ENCODE measurements at regions not wholly inside any gene's neighbourhood (a gene's known extent, or its start where the extent isn't known, plus 50 kb on each side); places are given as distances from the start of the nearest gene placed in this dataset.
"Not testable (repeated sequence)": the region's sequence is repeated elsewhere in the genome, so short reads cannot be mapped to it uniquely, and the experiment has no call there.

DNA sequence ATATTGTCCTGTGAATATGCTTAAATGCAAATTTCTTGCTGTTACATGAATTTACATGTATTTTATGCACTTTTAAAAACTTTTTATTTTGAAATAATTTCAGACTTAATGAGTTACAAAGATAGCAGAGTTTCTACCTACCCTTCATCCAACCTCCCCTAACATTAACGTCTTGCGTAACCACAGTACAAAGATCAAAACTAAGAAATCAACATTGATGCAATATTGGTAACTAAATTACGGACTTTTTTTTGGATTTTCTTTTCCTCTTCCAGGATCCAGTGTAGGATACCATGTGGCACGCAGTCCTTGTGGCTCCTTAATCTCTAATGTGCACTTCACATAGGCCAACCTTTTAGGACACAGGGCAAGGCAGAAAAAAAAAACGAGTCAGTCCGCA lies 124.9 kb downstream of the ABCC12 start:
- DNase-seq (ENCODE audit: low read depth): no peak
- TF ChIP-seq, protein P1, sequence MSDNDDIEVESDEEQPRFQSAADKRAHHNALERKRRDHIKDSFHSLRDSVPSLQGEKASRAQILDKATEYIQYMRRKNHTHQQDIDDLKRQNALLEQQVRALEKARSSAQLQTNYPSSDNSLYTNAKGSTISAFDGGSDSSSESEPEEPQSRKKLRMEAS (IDR thresholded peaks at IDR 0.05; ENCODE audit: low read depth, low read length): no peak
- TF ChIP-seq, protein P2, sequence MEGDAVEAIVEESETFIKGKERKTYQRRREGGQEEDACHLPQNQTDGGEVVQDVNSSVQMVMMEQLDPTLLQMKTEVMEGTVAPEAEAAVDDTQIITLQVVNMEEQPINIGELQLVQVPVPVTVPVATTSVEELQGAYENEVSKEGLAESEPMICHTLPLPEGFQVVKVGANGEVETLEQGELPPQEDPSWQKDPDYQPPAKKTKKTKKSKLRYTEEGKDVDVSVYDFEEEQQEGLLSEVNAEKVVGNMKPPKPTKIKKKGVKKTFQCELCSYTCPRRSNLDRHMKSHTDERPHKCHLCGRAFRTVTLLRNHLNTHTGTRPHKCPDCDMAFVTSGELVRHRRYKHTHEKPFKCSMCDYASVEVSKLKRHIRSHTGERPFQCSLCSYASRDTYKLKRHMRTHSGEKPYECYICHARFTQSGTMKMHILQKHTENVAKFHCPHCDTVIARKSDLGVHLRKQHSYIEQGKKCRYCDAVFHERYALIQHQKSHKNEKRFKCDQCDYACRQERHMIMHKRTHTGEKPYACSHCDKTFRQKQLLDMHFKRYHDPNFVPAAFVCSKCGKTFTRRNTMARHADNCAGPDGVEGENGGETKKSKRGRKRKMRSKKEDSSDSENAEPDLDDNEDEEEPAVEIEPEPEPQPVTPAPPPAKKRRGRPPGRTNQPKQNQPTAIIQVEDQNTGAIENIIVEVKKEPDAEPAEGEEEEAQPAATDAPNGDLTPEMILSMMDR (IDR thresholded peaks at IDR 0.05; ENCODE audit: low read depth, low read length): no peak
- TF ChIP-seq POLR2A (IDR thresholded peaks at IDR 0.05; ENCODE audit: extremely low read depth, insufficient read length) (no peak), MYC (IDR thresholded peaks at IDR 0.05; ENCODE audit: low read depth, low read length) (no peak)
- no peak overlapping the region for H3K4me3 ChIP-seq (ENCODE audit: low read depth, low read length)

DNA sequence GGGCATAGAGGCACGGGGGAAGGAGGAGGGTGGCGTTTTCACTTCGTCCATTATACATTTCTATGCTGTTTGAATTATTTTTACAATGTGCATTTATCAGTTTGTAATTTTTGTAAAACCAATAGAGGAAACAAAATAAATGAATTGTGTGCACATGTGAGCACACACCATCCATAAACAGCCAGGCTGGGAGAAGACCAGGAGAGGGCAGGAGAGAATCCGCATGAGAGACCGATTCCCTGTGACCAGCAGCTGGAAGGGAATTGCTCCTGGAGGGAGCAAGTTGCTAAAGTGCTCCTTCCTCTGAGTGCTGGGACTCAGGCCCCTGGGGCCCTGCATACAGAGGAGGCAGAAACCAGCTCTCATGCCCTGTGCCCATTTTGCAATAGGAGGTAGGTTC lies 126.0 kb downstream of the ABCC12 start:
- no peak overlapping the region for H3K4me3 ChIP-seq (ENCODE audit: low read depth, low read length)
- DNase-seq (ENCODE audit: low read depth): no peak
- TF ChIP-seq, protein P2 (IDR thresholded peaks at IDR 0.05; ENCODE audit: low read depth, low read length): no peak
- TF ChIP-seq, protein P1 (IDR thresholded peaks at IDR 0.05; ENCODE audit: low read depth, low read length): no peak

DNA sequence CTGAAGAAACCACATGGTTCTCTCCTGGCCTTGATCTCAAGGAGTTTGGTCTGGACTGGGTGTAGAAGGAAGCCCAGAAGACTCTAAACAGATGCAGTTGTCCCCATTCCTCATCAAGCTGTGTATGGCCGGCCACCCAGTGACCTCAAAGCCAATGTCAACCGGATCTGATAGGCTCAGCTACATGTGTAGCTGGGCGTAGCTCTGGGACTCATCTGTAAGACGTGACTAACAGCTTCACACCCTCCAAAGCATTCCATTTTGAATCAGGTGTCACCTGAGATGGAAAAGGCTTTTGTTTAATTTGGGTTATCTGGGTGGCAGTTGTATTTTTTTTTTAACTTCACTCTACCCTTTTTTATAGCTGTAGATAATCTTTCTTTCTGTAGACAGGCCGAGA lies 130.4 kb downstream of the ABCC12 start:
- TF ChIP-seq, protein P1 (IDR thresholded peaks at IDR 0.05; ENCODE audit: low read depth, low read length): no peak
- TF ChIP-seq, protein P2 (IDR thresholded peaks at IDR 0.05; ENCODE audit: low read depth, low read length): no peak
- no peak for TF ChIP-seq POLR2A (IDR thresholded peaks at IDR 0.05; ENCODE audit: extremely low read depth, insufficient read length)
- no peak for TF ChIP-seq MYC (IDR thresholded peaks at IDR 0.05; ENCODE audit: low read depth, low read length)
- H3K4me3 ChIP-seq (ENCODE audit: low read depth, low read length): no peak overlapping the region
- DNase-seq (ENCODE audit: low read depth): no peak

DNA sequence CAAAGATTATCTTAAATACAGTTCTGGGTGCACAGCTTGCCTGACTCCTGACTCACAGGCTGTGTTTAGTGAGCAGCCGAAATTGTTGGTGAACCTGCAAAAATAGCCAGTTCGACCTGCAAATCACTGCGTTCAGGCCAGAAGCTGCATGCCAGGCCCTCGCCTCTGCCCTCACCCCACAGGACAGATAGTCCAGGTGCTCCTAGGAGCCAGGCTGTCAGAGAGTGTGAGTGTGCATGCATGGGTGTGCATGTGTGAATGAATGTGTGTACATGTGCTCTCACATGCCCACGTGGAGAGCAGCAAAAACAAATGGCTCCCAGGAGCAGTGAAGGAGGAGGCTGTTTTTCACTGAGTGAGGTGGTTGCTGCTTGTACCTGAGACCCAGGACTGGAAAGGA lies 131.8 kb downstream of the ABCC12 start:
- TF ChIP-seq, protein P2 (IDR thresholded peaks at IDR 0.05; ENCODE audit: low read depth, low read length): no peak
- TF ChIP-seq, protein P1 (IDR thresholded peaks at IDR 0.05; ENCODE audit: low read depth, low read length): no peak
- TF ChIP-seq POLR2A (IDR thresholded peaks at IDR 0.05; ENCODE audit: extremely low read depth, insufficient read length) (no peak), MYC (IDR thresholded peaks at IDR 0.05; ENCODE audit: low read depth, low read length) (no peak)

DNA sequence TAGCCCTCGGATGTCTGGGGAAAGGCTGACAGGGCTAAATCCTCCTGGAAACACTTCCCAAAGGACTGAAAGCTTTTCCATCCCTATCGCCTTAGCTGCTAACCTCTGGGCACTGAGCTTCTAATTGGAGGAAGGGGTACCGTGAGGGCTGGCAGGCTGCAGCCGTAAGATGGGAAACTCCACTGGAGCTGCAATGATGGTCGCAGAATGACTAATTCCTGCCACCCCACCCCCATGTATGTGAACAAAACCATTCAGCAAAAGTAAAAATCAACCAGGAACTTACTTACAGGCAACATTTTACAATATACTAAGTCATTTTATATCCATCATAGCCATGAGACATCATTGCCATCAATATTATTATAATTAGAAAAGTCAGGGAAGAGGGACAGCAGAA lies 133.3 kb downstream of the ABCC12 start:
- DNase-seq (ENCODE audit: low read depth): no peak
- TF ChIP-seq, protein P1 (IDR thresholded peaks at IDR 0.05; ENCODE audit: low read depth, low read length): no peak
- TF ChIP-seq, protein P2 (IDR thresholded peaks at IDR 0.05; ENCODE audit: low read depth, low read length): no peak
- TF ChIP-seq MYC (IDR thresholded peaks at IDR 0.05; ENCODE audit: low read depth, low read length): no peak
- TF ChIP-seq POLR2A (IDR thresholded peaks at IDR 0.05; ENCODE audit: extremely low read depth, insufficient read length): no peak
- no peak overlapping the region for H3K4me3 ChIP-seq (ENCODE audit: low read depth, low read length)

More for the DNA sequence above, 131.8 kb downstream of the ABCC12 start:
- DNase-seq (ENCODE audit: low read depth): no peak
- H3K4me3 ChIP-seq (ENCODE audit: low read depth, low read length): no peak overlapping the region

DNA sequence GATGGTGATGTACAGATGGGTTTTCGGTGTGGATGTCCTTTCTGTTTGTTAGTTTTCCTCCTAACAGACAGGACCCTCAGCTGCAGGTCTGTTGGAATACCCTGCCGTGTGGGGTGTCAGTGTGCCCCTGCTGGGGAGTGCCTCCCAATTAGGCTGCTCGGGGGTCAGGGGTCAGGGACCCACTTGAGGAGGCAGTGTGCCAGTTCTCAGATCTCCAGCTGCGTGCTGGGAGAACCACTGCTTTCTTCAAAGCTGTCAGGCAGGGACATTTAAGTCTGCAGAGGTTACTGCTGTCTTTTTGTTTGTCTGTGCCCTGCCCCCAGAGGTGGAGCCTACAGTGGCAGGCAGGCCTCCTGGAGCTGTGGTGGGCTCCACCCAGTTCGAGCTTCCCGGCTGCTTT lies 135.2 kb downstream of the ABCC12 start:
- H3K4me3 ChIP-seq (ENCODE audit: low read depth, low read length); DNase-seq (ENCODE audit: low read depth): not testable (repeated sequence)
